ENCODE measurements at regions not wholly inside any gene's neighbourhood (a gene's known extent, or its start where the extent isn't known, plus 50 kb on each side); places are given as distances from the start of the nearest gene placed in this dataset.

DNA sequence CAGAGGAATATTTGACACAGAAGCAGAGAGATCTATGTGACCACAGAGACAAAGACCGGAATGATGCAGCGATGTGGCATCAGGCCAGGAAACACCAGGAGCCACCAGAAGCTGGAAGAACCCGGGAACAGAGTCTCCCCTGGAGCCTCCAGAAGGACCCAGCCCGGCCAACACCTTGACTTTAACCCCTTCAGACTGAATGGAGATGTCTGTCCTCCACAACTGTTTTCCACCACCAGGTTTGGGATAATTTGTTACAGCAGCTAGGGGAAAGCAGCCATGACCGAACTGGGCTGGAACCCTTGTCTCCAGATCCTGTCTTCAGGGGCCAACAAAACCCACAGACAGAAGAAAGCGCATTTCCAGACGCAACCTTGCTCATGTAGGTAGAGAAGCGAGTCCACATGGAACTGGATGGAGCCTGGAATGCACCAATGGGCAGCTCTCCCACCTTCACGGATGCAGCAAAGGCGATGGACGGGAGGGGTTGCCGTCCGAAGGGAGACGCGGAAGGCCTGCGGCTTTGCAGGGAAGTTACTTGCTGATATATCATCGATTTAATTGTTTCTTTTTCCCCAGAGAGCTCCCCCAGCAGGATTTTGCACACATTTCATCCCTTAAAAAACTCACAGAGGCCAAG, 396.6 kb downstream of the NPHP4 start:
- DNase-seq: no peak

DNA sequence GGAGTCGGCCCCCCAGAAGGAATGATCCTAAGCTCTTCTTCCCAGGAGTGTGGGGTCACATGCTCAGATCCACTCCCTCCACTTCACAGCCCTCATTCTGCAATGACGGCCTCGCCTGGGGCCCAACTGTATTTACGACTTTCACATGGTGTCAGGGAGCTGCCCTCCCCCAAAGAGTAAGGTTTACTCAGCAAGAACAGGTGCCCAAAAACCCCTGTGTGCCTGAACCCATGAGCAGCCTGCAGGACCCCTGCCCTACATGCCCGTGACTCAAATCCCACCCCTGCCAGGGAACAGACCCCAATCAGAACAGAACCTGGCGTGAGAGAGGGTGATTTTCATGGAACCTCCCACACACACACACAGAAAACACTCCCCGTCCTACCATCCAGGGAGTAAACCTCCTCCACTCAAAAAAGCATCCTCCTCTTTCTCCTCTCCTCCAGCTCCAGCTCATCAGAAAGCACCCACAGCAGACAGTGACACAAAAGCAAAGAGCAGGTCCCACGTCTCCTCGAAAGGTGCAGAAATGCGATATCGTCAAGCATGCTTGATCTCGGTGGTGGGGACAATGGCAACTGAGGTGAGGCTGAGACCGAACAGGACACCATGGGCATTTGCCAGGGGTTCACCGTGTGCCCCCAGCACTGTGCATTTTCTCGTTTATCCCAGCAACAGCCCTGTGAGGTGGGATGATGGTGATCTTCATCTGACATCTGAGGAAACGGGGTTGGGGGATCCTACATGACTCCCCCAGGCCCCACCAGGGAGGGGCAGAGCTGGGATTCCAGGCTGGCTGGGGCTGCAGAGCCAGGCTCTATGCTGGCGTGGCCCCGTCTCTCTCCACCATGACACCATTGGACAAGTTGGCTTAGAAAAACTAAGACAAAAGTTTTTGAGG, 397.9 kb downstream of the NPHP4 start:
- DNase-seq: no peak

DNA sequence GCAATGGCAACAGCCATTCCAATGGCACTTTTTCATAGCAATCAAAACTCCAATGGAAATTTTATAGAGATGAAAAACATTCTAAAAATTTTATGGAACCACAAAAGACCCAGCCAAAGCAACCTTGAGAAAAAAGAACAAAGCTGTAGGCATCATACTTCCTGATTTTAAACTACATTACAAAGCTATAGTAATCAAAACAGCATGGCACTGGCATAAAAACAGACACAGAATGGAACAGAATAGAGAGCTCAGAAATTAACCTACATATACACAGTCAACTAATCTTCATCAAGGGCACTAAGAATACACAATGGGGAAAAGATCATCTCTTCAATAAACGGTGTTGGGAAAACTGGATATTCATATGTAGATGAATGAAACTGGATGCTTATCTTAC, 401.5 kb downstream of the NPHP4 start:
- no peak for DNase-seq

DNA sequence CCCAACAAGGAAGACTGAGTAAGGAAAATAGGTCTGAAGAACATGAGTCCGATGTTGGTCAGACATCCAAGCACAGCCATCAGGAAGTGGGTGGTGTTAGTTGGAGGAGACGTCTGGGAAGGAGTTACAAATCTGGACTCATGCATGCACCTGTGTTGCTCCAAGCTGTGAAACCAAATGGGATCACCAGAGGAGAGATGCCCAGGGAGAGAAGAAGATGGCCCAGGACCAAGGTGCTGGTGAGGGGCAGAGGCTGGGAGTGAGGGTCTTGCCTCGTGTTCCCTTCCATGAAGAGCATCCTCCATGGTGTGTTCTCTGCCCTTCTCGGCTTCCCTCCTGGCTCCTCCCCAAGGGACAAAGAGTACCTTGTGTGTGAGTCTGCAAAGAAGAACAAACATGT, 405.6 kb downstream of the NPHP4 start:
- DNase-seq: no peak

DNA sequence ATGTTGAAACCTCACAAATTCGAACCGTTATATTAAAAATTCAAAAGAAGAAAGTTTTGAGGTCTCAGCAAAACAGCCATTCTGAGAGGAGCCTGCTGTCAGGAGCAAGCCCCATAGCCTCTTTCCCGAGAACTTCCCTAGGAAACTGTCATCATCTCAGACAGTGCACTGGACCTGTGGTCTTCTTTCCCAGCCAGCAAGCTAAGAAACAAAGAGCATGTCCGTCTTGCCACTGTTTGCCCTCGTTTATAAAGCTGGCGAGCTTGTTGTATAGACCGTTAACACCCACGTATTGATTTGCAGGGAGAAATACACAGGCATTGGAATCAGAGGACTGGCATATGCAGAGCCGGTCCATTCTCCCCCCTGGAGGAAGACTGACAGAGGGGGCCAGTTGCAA, 407.0 kb downstream of the NPHP4 start:
- DNase-seq: no peak

DNA sequence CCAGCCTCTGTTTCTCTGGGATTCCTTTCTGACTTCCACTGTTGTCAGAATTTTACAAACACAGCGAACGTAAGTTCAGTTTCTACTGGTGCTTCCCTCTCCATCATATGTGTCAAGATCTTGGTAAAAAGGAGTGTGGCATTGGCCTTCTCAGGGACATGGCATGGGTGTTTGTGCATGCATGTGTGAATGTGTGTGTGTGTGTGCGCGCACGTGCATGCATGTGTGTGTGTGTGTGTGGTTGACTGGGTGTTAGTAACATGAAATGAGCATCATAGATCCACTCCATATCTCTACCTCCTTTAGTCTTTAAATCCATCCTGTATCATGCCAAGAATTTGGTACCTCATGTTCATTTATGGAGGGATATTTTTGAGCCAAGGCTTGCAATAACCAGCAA, 411.3 kb downstream of the NPHP4 start:
- DNase-seq: no peak

DNA sequence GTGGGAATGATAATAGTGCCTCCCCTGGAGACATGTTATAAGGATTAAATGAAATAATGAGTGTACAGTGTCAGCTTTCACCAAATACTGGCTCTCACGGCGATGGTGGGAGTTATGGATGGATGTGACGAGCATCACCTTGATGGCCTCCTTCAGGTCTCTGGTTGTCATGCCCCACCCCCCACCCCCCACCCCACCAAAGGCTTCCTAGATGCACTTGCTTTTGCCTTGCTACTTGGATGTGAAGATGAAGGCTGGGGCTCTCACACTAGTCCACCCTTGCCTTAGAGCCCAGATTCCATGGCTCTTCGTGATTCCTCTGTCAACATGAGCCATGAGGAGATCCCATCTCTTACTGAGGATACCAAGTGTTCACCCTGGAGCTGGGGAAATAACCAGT, 412.3 kb downstream of the NPHP4 start:
- no peak for DNase-seq

DNA sequence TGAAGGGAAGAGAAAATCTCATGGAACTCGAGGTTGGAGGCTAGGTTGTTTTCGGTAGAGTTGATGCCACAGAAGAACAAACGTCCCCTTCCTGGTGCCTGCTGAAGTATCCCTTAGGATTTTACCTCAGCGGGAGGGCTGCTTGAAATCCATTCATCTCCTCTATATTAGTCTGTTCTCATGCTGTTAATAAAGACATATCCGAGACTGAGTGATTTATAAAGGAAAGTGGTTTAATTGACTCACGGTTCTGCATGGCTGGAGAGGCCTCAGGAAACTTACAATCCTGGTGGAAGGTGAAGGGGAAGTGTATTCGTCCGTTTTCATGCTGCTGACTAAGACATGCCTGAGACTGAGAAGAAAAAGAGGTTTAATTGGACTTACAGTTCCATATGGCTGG, 413.5 kb downstream of the NPHP4 start:
- no peak for DNase-seq

DNA sequence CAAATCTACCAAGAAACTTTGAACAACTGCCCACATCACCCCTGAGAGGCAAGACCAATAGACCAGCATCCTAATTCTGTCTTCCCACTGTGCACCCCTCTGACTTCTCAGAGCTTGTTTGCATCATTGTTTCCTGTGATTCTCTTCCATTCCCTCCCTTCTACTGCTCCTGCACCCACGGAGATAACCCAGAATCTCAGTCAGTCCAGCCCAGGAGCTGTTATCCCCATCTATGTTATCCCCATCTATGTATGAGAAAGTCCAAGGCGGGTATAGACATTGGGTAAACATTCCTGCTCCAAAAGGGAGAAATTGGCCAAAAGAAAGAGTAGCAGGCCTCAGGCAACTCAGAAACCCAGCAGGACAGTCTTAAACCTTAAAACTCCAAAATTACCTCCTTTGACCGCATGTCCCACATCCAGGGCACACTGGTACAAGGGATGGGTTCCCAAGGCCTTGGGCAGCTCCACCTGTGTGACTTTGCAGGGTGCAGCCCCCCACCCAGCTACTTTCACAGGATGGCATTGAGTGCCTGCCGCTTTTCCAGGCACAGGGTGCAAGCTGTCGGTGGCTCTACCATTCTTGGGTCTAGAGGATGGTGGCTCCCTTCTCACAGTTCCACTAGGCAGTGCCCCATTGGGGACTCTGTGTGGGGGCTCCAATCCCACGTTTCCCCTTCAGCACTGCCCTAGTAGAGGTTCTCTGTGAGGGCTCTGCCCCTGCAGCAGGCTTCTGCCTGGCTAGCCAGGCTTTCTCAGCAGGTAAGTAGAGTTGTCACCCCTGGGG, 414.8 kb downstream of the NPHP4 start:
- DNase-seq: no peak

DNA sequence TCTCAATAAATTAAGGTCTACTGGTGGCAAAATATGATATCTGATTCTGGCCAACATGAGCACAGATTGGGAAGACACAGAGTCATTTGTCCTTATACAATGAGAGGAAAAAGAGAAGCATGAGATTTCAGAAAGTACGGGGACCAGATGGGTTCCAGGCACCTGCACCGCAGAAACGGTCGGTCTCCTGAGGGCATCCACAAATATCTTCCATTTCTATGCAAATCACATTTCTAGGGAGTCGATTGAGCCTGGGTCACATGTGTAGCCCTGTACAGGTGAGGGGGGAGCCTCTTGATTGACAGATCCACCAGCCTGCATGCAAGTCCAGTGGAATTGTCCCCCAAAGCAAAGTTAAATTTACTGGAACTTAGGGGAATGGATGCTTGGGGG, 415.6 kb downstream of the NPHP4 start:
- DNase-seq: no peak

DNA sequence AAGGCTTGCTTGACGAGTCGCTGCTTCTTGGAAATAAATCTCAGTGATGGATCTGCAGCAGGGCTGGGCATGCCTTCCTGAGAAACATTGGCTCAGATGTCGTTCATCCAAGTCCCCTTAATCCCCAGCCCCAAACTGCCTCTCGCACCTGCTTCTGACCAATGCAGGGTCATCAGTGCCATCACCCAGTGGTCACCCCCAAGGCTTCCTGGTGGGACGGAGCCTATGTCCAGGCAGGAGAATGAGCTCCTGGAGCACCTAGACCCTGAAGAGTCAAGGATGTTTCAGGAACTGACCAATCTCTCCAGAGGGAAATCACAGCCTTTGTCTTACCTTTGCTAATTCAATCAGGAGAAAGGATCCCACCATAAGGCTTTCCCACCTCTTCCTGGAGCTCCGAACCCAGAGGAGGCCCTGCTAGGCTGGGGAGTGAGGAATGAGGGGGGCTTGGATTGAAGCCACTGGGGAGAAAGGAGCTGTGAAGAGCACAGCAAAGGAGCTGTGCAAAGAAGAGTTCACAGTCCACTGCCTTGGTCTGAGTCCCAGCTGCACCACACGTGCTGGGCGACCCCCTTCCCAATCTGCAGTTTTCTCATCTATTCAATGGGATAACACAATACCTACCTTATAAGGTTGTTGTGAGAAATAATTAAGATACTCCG, 416.1 kb downstream of the NPHP4 start:
- DNase-seq: no peak

DNA sequence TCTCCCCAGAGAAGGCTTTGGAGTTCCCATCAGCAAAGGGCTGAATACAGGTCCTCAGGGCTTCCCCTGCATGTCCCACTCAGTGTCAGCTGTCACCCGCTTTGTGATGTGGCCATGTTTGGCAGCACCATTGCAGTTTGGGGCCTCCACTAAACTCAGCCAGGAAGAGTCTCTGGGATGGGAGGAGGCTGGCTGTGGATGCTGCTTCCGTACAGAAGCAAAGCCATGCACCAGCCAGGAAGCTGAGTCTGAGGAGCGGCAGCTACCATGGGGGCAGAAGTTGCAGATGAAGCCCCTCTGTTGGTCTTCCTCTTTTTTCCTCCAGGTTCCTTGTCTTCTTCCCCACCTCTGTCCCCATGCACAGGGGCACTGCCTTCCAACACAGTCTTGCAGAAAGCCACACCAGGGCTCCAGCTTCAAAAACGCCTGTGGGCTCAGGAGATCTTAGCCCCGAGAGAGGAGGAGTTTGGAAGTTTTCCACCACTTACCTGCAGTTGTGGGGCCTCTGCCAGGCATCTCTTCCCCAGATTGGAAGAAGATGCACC, 416.8 kb downstream of the NPHP4 start:
- DNase-seq: no peak

DNA sequence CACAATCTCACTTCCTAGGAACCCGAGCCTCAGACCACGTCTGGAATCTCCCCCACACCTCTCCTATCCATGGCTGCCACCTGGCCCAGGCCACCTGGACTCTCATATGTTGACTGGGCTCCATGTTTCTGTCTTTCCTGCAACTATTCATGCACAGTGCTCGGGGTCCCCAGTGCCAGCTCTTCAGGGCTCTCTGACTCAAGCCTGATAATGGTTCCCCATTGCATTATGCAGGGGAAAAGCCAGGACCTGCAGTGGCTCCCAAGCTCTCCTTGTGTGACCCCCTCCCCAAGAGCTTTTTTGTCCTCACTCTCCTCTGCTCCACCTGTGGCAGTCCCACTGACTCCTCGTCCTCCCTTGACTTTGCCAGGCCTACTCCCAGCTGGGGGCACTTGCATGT, 417.6 kb downstream of the NPHP4 start:
- DNase-seq: no peak

DNA sequence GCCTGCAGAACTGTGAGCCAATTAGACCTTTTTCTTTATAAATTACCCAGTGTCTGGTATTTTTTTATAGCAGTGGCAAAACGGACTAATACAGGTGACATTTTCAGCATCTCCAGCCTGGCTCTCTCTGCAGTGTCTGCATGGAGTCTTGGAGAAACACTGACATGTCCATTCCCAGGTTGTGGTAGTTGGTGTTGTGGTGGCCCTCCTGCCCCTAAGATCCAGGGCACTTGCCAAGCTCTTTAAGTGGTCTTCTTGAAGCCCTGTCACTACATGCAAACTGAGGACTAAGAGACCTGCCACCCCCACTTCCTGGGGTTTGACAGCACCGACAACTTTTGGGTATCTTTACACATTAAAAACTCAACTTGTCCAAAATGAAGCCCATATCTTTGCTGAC, 419.4 kb downstream of the NPHP4 start:
- no peak for DNase-seq

DNA sequence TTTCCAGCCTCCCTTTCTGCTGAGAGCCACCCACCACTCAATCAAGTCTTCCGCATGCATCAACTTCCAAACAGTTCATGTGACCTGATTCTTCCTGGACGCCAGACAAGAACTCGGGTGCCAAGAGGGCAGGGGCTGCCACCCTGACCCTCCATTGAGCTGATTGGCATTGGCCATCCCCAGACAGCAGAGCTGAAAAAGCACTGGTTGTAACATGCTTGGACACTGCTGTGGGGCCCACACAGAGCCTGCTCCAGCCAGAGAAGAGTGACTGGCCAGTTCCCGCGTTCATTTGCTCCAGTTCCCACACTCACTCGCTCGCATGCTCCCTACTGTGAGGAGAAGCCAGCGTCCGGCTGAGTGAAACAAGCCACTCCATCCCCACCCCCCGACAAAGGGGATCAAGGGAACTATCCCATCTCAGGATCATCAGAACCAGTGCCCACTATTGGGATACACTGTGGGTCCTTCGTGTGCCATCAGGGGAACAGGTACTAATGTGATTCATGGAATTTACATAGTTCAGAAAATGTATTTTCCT, 420.3 kb downstream of the NPHP4 start:
- no peak for DNase-seq

DNA sequence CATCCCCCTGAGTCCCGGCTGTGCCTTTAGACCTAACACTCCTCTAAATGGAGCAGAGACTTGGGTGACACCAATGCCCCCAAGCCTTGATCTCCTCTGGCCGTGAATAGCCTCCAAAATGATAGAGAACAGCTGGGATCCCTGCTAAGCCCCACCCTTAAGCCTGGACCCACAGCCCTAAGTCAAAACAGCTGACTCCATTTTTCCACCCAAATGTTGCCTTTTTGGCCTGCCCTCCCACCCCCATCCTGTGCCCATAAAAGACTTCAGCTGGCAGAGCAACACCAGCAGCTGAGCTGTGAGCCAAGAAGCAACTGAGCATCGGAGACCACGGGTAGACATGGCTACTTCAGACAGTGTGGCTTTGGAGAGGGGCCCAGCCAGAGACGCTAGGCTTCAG, 420.8 kb downstream of the NPHP4 start:
- no peak for DNase-seq

DNA sequence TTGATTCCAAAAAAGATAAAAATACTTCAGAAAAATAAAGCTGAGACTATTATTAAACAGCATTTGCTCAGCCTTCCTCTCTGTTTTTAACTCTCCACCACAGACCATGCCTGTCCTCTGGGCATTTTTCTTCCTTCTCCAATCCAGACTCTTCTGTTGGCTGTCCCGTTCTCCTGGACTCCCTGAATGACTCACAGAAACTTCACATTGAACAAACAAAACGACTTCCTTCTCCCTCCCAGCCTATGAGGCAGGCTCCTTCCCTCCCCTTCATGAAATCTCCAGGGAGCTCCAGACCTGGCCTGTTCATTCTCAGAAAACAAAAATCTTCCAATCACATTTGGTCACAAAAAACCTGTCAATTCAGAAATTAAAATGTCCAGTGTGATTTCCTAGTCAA, 421.3 kb downstream of the NPHP4 start:
- no peak for DNase-seq

DNA sequence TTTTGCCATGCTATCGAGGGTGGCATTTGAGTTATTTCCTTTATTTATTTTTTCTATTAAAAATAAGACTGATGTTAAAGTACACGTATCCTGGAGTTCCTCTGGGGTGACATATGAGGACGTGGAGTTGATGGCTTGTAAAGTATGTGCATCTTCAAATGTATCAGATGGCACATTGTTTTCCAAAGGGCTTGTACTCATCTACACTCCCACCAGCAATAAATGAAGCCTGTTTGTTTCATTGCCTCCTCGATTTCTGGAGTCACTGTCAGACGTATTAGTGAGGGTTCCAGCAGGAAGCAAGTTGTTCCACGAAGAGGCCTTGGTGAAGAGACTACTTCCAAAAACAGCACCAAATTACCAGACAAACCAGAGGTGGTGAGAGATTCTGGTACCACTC, 423.9 kb downstream of the NPHP4 start:
- no peak for DNase-seq

DNA sequence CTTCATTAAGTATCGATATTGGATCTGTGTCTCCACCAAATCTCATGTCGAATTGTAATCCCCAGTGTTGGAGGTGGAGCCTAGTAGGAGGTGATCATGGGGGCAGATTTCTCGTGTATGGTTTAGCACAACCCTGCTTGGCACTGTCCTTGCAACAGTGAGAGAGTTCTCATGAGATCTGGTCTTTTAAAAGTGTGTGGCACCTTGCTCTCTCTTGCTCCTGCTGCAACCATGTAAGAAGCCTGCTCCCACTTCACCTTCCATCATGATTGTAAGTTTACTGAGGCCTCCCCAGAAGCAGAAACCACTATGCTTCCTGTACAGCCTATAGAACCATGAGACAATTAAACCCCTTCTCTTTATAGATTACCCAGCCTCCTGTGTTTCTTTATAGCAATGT, 424.4 kb downstream of the NPHP4 start:
- DNase-seq: no peak

DNA sequence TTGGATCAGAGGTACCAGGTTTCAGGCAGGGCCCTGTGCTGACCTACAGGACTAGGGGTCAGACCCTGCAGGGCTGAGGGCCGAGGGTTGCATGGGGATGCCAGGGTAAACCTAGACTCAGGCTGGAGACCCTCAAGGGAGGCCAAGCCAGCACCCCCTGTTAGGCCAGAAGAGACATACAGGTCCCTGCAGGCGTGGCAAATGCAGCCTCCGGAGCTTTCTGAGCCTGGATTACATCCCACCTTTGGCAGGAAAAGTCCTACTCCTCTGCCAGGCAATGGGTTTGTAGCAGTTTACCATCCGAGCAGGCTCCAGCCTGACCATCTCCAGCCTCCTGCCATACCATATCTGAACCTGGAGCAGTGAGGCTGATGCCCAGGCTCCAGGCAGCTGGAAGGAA, 425.3 kb downstream of the NPHP4 start:
- no peak for DNase-seq

DNA sequence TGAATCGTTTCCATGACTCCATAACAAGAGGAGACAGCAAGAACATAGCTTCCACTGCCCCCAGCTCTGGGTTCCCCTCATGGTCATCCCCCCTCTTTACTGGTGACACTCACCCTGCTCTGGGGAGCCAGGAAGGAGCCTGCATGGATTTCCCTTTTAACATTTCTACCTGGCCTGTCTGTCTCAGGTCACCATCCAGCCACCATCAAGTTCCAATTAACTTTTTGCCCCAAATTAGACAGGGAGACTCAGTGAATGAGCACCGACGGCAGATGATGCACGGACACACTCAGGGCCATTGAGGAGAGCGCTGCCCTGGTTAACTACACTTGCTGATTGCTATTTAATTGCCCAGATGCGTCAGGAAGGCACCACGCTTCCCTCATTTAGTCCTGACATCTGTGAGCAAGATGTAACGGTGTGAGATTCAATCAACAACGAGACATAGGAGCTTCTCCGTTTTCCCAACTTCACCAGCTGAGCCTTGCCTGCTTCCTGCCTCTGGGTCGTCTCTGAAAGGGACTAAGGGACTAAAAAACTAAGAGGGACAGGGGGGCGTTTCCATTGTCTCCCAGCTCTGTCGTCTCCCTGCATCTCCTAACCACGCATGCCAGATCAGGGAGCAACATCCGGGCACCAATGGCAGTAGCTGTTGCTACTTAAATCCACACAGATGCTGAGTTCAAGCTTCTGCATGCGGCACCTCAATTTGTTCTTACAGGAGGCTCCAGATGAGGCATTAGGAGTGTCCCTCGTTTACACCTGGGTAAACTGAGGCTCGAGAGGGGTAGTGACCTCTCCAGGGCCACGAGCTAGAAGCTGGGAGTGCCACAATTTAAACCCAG, 426.7 kb downstream of the NPHP4 start:
- DNase-seq: no peak
